Urinary bladder (tissue), 3 donors: ENCODE measurements at regions not wholly inside any gene's neighbourhood (a gene's known extent, or its start where the extent isn't known, plus 50 kb on each side); places are given as distances from the start of the nearest gene placed in this dataset.

ENCODE experiments used
- DNase-seq: peaks from one replicate; pipeline ENCODE4 v3.0.0-alpha.2; 2015; ENCODE audit errors: extremely low spot score
- H3K27ac ChIP-seq: one replicate; pipeline ENCODE4 v1.5.1; 2013; ENCODE audit warnings: low read depth, mild to moderate bottlenecking, moderate library complexity
- H3K36me3 ChIP-seq: one replicate; pipeline ENCODE4 v1.6.1; 2013; ENCODE audit warnings: mild to moderate bottlenecking, moderate library complexity; ENCODE audit not compliant: insufficient read depth
- H3K4me1 ChIP-seq: one replicate; pipeline ENCODE4 v1.6.1; 2013; ENCODE audit warnings: mild to moderate bottlenecking, moderate library complexity; ENCODE audit not compliant: insufficient read depth
- H3K4me3 ChIP-seq: one replicate; pipeline ENCODE4 v1.5.1; 2013; ENCODE audit warnings: low read depth, low read length
- WGBS: extraction: QIAGEN DNeasy Blood & Tissue Kit; methylation state at CpG from one replicate; pipeline ENCODE4 v1.1.7; 2013; 5-methylcytosine and 5-hydroxymethylcytosine counted together
- donor health status: healthy with polysubstance abuse.
- donor health status: healthy.

GRCh38 chr18:72063001-72063400 lies 481.1 kb downstream of the CBLN2 start:
- DNase-seq, result no peak
- 77% methylated on average over 7 of the region's 7 CpGs for WGBS
- Histone ChIP-seq H3K36me3 (no peaks in the 10 kb centered on the region), H3K27ac (no peak overlapping the region), H3K4me1 (no peaks in the 10 kb centered on the region), H3K4me3 (no peak overlapping the region)

DNA sequence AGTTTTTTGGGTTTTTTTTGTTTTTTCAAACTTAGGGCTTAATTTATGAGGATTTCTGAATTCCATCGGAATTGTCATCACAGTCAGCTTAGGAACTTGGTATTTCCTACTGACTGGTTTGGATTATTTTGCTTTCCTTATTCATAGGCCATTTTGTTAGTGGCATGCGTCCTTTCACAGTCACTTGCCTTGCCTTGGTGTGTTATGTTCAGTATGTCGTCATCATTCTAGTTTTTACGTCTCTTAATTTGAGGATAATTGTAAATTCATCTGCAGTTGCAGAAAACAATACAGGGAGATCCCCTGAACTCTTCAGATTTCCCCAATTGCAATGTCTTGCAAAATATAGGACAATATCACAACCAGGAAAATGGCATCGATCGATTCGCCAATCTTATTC lies 485.3 kb downstream of the CBLN2 start:
- Histone ChIP-seq H3K4me3 (no peak overlapping the region), H3K27ac (no peak overlapping the region), H3K36me3 (no peaks in the 10 kb centered on the region), H3K4me1 (no peaks in the 10 kb centered on the region)
- no peak for DNase-seq
- 89% methylated on average over 7 of the region's 7 CpGs for WGBS

GRCh38 chr18:72056171-72056570 lies 488.0 kb downstream of the CBLN2 start:
- Histone ChIP-seq H3K4me3 (no peak overlapping the region), H3K4me1 (no peaks in the 10 kb centered on the region), H3K27ac (no peak overlapping the region), H3K36me3 (no peaks in the 10 kb centered on the region)
- no peak for DNase-seq

DNA sequence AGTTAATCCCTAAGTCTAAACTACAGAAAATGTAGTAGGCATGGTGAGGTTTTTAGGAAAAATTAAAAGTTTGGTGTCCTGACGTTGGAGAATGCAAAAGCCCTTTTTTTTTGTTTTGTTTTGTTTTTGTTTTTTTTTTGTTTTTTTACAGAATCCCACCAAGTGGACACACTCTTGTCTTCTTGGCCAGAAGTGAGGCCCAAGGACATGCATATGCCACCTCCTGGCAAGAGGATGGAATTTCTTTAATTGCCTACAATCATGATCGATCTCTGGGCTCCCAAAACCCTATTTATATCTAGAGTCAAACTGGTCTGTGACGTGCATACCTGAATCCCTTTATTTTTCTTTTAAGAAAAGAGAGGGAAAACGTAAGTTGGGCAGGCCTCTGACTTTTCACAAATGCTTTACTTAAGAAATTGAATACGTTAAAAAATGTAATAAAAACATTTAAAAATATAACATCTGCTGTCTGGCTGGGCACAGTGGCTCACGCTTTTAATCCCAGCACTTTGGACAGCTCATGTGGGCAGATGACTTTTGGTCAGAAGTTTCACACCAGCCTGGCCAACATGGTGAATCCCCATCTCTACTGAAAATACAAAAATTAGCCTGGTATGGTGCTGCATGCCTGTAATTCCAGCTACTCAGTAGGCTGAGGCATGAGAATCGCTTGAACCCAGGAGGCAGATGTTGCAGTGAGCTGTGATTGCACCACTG lies 502.7 kb downstream of the CBLN2 start:
- Histone ChIP-seq H3K4me3 (no peak overlapping the region), H3K27ac (no peak overlapping the region), H3K4me1 (no peaks in the 10 kb centered on the region), H3K36me3 (no peaks in the 10 kb centered on the region)
- 67% methylated on average over 7 of the region's 7 CpGs for WGBS
- no peak for DNase-seq

DNA sequence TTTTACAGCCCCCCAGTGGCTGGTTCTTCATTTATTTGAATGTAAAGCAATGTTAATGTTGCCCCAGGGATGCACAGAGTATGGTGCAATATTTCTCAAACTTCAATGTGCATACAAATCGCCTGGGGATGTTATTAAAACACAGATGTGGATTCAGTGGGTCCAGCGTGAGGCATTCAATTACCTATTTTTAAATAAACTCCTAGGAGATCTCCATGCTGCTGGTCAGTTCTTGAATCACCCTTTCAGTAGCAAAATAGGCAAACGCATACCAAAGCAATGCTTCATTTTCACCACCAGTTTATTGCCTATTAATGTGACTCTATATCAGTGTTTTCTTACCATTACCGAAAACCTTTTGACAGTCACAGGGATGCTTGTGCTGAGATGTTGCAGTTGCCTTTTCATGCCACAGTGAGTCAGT lies 530.7 kb downstream of the CBLN2 start:
- 46% methylated on average over 4 of the region's 4 CpGs for WGBS
- Histone ChIP-seq H3K36me3 (no peaks in the 10 kb centered on the region), H3K4me3 (no peak overlapping the region), H3K4me1 (no peaks in the 10 kb centered on the region), H3K27ac (peak overlapping the region; percentile 10)
- no peak for DNase-seq

DNA sequence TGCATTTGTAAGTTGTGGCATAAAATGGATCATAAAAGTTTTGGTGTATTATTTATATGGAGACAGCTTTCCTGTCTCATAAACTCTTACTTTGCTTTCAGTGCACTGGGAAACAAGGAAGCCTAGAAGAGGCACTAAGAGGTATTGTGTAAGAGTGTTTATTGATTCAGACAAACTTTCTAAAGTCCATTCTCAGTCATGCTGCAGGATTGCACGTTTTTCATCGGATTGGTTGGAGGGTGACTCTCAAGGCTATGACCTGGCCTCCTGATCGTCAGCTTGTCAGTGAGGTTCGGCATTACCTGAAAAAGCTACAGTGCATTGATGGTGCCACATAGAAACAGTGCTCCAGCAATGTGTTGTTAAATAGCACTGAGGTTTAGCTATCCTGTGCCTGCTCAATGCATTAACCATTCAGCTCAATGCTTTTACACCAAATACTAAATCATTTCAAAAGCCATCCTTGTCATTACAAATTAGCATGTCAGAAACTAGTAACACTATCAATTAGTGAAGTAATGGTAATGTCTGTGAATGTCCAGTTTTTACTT lies 545.5 kb downstream of the CBLN2 start:
- Histone ChIP-seq H3K4me3 (no peak overlapping the region), H3K27ac (no peak overlapping the region), H3K36me3 (no peaks in the 10 kb centered on the region), H3K4me1 (no peaks in the 10 kb centered on the region)
- 48% methylated on average over 4 of the region's 4 CpGs for WGBS
- no peak for DNase-seq

DNA sequence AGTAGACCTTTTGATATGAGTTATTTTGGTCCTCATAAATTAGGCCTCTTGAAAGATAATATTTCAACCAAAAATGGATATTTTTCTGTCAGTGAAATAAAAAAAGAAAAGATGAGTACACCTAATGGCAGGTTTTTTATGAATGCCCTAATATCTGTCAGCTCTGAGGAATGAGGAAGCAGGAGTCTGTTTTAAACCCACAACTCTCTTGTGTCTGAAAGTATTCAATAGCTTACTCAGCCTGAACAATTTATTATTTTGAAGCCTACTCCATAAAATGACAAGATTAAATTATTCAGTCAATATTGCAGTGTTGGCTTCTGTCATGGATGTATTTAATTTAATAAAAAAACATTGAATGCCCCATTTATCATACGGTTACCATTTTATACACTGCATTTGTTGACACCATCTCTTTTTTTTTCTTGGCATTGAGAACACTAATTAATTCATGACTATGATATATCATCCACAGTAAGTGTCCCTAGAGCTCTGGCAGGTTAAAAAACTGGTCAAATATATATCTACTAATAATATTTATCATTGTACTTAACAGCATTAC lies 548.2 kb downstream of the CBLN2 start:
- Histone ChIP-seq H3K27ac (no peak overlapping the region), H3K4me3 (no peak overlapping the region), H3K4me1 (no peaks in the 10 kb centered on the region), H3K36me3 (no peaks in the 10 kb centered on the region)
- DNase-seq, result no peak
- 79% methylated on average over 1 of the region's 1 CpG for WGBS

DNA sequence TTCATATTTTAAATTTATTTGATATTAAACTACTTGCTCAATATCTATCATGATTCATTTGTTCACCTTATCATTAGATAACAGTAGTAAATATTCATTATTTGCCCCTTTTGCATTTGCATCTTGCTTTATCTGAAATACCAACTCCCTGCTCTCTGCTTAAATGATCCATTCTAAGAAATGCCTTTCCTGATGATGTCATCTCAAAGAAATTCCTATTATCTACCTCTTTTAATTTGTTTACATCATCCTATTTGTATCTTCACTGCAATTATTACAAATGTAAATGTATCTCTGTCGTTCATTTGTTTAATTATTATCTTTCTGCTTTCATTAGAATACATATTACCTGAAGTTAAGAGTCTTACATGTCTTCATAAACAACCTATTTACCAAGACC lies 549.9 kb downstream of the CBLN2 start:
- DNase-seq, result no peak
- no peaks in the 10 kb centered on the region for H3K36me3 ChIP-seq
- no peak overlapping the region for H3K4me3 ChIP-seq
- 56% methylated on average over 1 of the region's 1 CpG for WGBS
- no peak overlapping the region for H3K27ac ChIP-seq
- H3K4me1 ChIP-seq, result no peaks in the 10 kb centered on the region

- no peak overlapping the region for H3K27ac ChIP-seq
- H3K36me3 ChIP-seq, result no peaks in the 10 kb centered on the region
- no peak for DNase-seq
- no peak overlapping the region for H3K4me3 ChIP-seq
- H3K4me1 ChIP-seq, result no peaks in the 10 kb centered on the region
- 66% methylated on average over 1 of the region's 1 CpG for WGBS
Observed at GRCh38 chr18:71989616-71990015, 554.5 kb downstream of the CBLN2 start.

GRCh38 chr18:71986351-71987050 lies 557.6 kb downstream of the CBLN2 start:
- Histone ChIP-seq H3K4me3 (no peak overlapping the region), H3K4me1 (no peaks in the 10 kb centered on the region), H3K36me3 (no peaks in the 10 kb centered on the region), H3K27ac (no peak overlapping the region)
- WGBS, result 66% methylated on average over 2 of the region's 2 CpGs
- DNase-seq, result no peak

DNA sequence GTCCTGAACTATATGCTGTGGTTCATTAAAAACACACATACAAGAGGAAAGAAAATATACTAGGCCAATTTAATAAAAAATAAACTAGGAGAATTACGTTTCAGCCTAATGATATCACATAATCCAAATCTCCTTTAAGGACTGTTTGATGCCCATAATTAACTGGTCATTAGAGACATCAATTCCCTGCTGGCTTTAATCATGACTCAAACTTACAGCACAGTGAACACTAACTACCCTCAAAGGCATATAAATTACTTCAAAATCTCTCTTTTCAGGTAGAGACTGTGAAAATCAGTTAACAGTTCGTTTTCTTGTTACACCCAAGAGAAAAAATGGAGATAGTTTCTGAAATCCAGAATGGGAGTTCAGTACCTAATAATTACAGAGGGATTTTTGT lies 567.4 kb downstream of the CBLN2 start:
- H3K36me3 ChIP-seq, result no peaks in the 10 kb centered on the region
- 46% methylated on average over 2 of the region's 2 CpGs for WGBS
- H3K4me3 ChIP-seq, result no peak overlapping the region
- no peaks in the 10 kb centered on the region for H3K4me1 ChIP-seq
- DNase-seq, result no peak
- no peak overlapping the region for H3K27ac ChIP-seq

GRCh38 chr18:71966791-71967190 lies 577.4 kb downstream of the CBLN2 start:
- Histone ChIP-seq H3K36me3 (no peaks in the 10 kb centered on the region), H3K4me1 (no peaks in the 10 kb centered on the region), H3K27ac (no peak overlapping the region), H3K4me3 (no peak overlapping the region)
- no peak for DNase-seq

DNA sequence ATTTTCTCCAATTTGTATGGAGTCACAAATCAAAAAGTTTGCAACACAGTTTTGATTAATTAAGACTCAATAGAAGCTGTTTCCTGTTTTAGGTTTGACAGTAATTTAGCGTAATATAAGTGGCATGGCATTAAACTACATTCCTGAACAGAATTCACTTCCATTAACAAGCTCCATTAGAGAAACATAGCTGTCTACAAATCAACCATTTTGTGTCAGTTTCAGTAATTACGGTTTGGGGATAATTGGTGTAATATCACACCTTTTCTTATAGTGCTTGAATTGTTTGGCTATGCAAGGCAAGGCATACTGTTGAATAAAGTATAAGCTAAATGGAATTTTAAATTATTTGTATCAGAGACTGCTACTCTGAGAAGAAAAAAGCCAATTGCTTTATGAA lies 585.5 kb downstream of the CBLN2 start:
- no peak overlapping the region for H3K4me3 ChIP-seq
- no peak for DNase-seq
- H3K36me3 ChIP-seq, result no peaks in the 10 kb centered on the region
- no peaks in the 10 kb centered on the region for H3K4me1 ChIP-seq
- no peak overlapping the region for H3K27ac ChIP-seq
- 64% methylated on average over 2 of the region's 2 CpGs for WGBS

- no peak overlapping the region for H3K4me3 ChIP-seq
Observed at GRCh38 chr18:71951001-71951400, 593.1 kb downstream of the CBLN2 start.

More at GRCh38 chr18:71951001-71951400, 593.1 kb downstream of the CBLN2 start:
- no peaks in the 10 kb centered on the region for H3K4me1 ChIP-seq
- no peaks in the 10 kb centered on the region for H3K36me3 ChIP-seq
- no peak for DNase-seq
- H3K27ac ChIP-seq, result no peak overlapping the region
- 73% methylated on average over 6 of the region's 6 CpGs for WGBS
